ENCODE measurements at regions not wholly inside any gene's neighbourhood (a gene's known extent, or its start where the extent isn't known, plus 50 kb on each side); places are given as distances from the start of the nearest gene placed in this dataset.

GRCh38 chr3:26515351-26515750 lies 107.2 kb upstream of the LRRC3B start:
- no peak overlapping the region for H3K4me3 ChIP-seq (replicated peaks; ENCODE audit: low read depth, low read length)
- no peak for TF ChIP-seq CTCF (IDR thresholded peaks at IDR 0.05; ENCODE audit: low read length, missing control alignments)
- DNase-seq (ENCODE audit: low read depth), result no peak

- no peak for TF ChIP-seq CTCF (IDR thresholded peaks at IDR 0.05; ENCODE audit: low read length, missing control alignments)
Measured at GRCh38 chr3:26521261-26521660, 101.3 kb upstream of the LRRC3B start.

GRCh38 chr3:26522919-26523318 lies 99.7 kb upstream of the LRRC3B start:
- H3K4me3 ChIP-seq (replicated peaks; ENCODE audit: low read depth, low read length), result no peak overlapping the region
- DNase-seq (ENCODE audit: low read depth), result no peak
- no peak for TF ChIP-seq CTCF (IDR thresholded peaks at IDR 0.05; ENCODE audit: low read length, missing control alignments)

More at GRCh38 chr3:26521261-26521660, 101.3 kb upstream of the LRRC3B start:
- no peak overlapping the region for H3K4me3 ChIP-seq (replicated peaks; ENCODE audit: low read depth, low read length)
- DNase-seq (ENCODE audit: low read depth), result no peak

GRCh38 chr3:26525013-26525412 lies 97.6 kb upstream of the LRRC3B start:
- no peak for DNase-seq (ENCODE audit: low read depth)
- no peak overlapping the region for H3K4me3 ChIP-seq (replicated peaks; ENCODE audit: low read depth, low read length)
- TF ChIP-seq CTCF (IDR thresholded peaks at IDR 0.05; ENCODE audit: low read length, missing control alignments), result no peak

- no peak for TF ChIP-seq CTCF (IDR thresholded peaks at IDR 0.05; ENCODE audit: low read length, missing control alignments)
- no peak for DNase-seq (ENCODE audit: low read depth)
- no peak overlapping the region for H3K4me3 ChIP-seq (replicated peaks; ENCODE audit: low read depth, low read length)
Measured at GRCh38 chr3:26535151-26535550, 87.4 kb upstream of the LRRC3B start.

GRCh38 chr3:26536955-26537354 lies 85.6 kb upstream of the LRRC3B start:
- H3K4me3 ChIP-seq (replicated peaks; ENCODE audit: low read depth, low read length), result no peak overlapping the region
- no peak for DNase-seq (ENCODE audit: low read depth)
- no peak for TF ChIP-seq CTCF (IDR thresholded peaks at IDR 0.05; ENCODE audit: low read length, missing control alignments)

GRCh38 chr3:26550413-26550812 lies 72.2 kb upstream of the LRRC3B start:
- no peak for TF ChIP-seq CTCF (IDR thresholded peaks at IDR 0.05; ENCODE audit: low read length, missing control alignments)
- H3K4me3 ChIP-seq (replicated peaks; ENCODE audit: low read depth, low read length), result no peak overlapping the region
- no peak for DNase-seq (ENCODE audit: low read depth)
